Chondrocyte (in vitro differentiated cells): ENCODE measurements at regions not wholly inside any gene's neighbourhood (a gene's known extent, or its start where the extent isn't known, plus 50 kb on each side); places are given as distances from the start of the nearest gene placed in this dataset.

Experiments
- DNase-seq: peaks from one replicate; pipeline ENCODE4 v3.0.0; 2021; ENCODE audit warnings: mixed read lengths, low spot score
- H3K27ac Mint-ChIP-seq: one replicate; pipeline ENCODE4 v1.8.0; 2021; ENCODE audit warnings: mild to moderate bottlenecking, moderate library complexity, mixed read lengths; ENCODE audit not compliant: unreplicated experiment
- H3K27me3 Mint-ChIP-seq: 2 replicates; pipeline ENCODE4 v1.8.0; 2021; ENCODE audit warnings: low read depth, mixed read lengths
- H3K36me3 Mint-ChIP-seq: 2 replicates; pipeline ENCODE4 v1.8.0; 2021; ENCODE audit warnings: low read depth, mixed read lengths
- H3K4me1 Mint-ChIP-seq: 2 replicates; pipeline ENCODE4 v1.8.0; 2021; ENCODE audit warnings: low read depth, mild to moderate bottlenecking, mixed read lengths
- H3K4me3 Mint-ChIP-seq: one replicate; pipeline ENCODE4 v1.8.0; 2021; ENCODE audit warnings: mild to moderate bottlenecking, moderate library complexity, mixed read lengths; ENCODE audit not compliant: unreplicated experiment
- H3K9me3 Mint-ChIP-seq: 2 replicates; pipeline ENCODE4 v1.8.0; 2021; ENCODE audit warnings: low read depth, mixed read lengths
- CTCF ChIP-seq: fragments of 200-600 bp; sonication (generic); IDR thresholded peaks from 2 replicates; pipeline ENCODE4 v1.5.0; 2021; ENCODE audit warnings: antibody characterized with exemption, mild to moderate bottlenecking, moderate library complexity

GRCh38 chr6:27059621-27060425, 187.7 kb upstream of the PRSS16 start:
- Mint-ChIP-seq H3K4me1 (no peaks in the 10 kb centered on the region), H3K27me3 (peaks cover 6% of the 10 kb centered on the region), H3K27ac (no peak overlapping the region), H3K36me3 (no peaks in the 10 kb centered on the region), H3K9me3 (no peaks in the 10 kb centered on the region), H3K4me3 (no peak overlapping the region)
- no peak for DNase-seq
- no peak for TF ChIP-seq CTCF

- no peak overlapping the region for H3K27ac Mint-ChIP-seq
- peaks cover 7% of the 10 kb centered on the region for H3K27me3 Mint-ChIP-seq
- DNase-seq, result no peak
- no peaks in the 10 kb centered on the region for H3K9me3 Mint-ChIP-seq
- no peak for TF ChIP-seq CTCF
- H3K4me1 Mint-ChIP-seq, result no peaks in the 10 kb centered on the region
- no peak overlapping the region for H3K4me3 Mint-ChIP-seq
- no peaks in the 10 kb centered on the region for H3K36me3 Mint-ChIP-seq
Measured at GRCh38 chr6:27061235-27061993, 186.1 kb upstream of the PRSS16 start.

- Mint-ChIP-seq H3K4me3 (no peak overlapping the region), H3K9me3 (no peaks in the 10 kb centered on the region), H3K36me3 (no peaks in the 10 kb centered on the region), H3K4me1 (no peaks in the 10 kb centered on the region), H3K27me3 (peaks cover 3% of the 10 kb centered on the region), H3K27ac (no peak overlapping the region)
- TF ChIP-seq CTCF, result no peak
- no peak for DNase-seq
Measured at GRCh38 chr6:27062755-27063154, 184.7 kb upstream of the PRSS16 start.

- Mint-ChIP-seq H3K4me1 (no peaks in the 10 kb centered on the region), H3K27me3 (peaks cover 21% of the 10 kb centered on the region), H3K27ac (no peak overlapping the region), H3K36me3 (no peaks in the 10 kb centered on the region), H3K4me3 (no peak overlapping the region), H3K9me3 (no peaks in the 10 kb centered on the region)
- no peak for TF ChIP-seq CTCF
- no peak for DNase-seq
Measured at GRCh38 chr6:27065183-27065582, 182.3 kb upstream of the PRSS16 start.

GRCh38 chr6:27066381-27066780, 181.1 kb upstream of the PRSS16 start:
- Mint-ChIP-seq H3K27ac (no peak overlapping the region), H3K4me1 (no peaks in the 10 kb centered on the region), H3K9me3 (no peaks in the 10 kb centered on the region), H3K27me3 (peaks cover 28% of the 10 kb centered on the region), H3K4me3 (no peak overlapping the region), H3K36me3 (no peaks in the 10 kb centered on the region)
- DNase-seq, result no peak
- TF ChIP-seq CTCF, result no peak
